Right atrium auricular region (tissue), 2 donors: ENCODE measurements at regions not wholly inside any gene's neighbourhood (a gene's known extent, or its start where the extent isn't known, plus 50 kb on each side); places are given as distances from the start of the nearest gene placed in this dataset.

Experiments used
- DNase-seq: peaks from one replicate; pipeline ENCODE4 v3.0.0-alpha.2; 2019; ENCODE audit warnings: low spot score
- H3K27ac ChIP-seq, 2 donors: fragments of 200-600 bp; sonication (generic); 1 replicate in 1 of 2; 2 replicates in 1 of 2; pipeline ENCODE4 v1.5.1; 2016 to 2019
- H3K27me3 ChIP-seq, 2 donors: fragments of 200-600 bp; sonication (generic); one replicate each; pipeline versions ENCODE4 v1.5.1 to v1.6.0; 2017 to 2019
- H3K36me3 ChIP-seq: fragments of 200-600 bp; sonication (generic); one replicate; pipeline ENCODE4 v1.5.1; 2016
- H3K4me1 ChIP-seq, 2 donors: fragments of 200-600 bp; sonication (generic); one replicate each; pipeline versions ENCODE4 v1.5.1 to v1.6.0; 2017 to 2019
- H3K4me3 ChIP-seq, 2 donors: fragments of 200-600 bp; sonication (generic); 1 replicate in 1 of 2; 2 replicates in 1 of 2; pipeline ENCODE4 v1.5.1; 2017 to 2019; ENCODE audit warnings: mild to moderate bottlenecking in 1 of 2, moderate library complexity in 1 of 2
- H3K9me3 ChIP-seq, 2 donors: fragments of 200-600 bp; sonication (generic); one replicate each; pipeline ENCODE4 v1.5.1; 2019
- CTCF ChIP-seq, 2 donors: fragments of 200-600 bp; sonication (generic); IDR thresholded peaks; one replicate each; pipeline ENCODE4 v1.5.1; 2019; ENCODE audit warnings: antibody characterized with exemption in 2 of 2

- Histone ChIP-seq H3K4me3 (no peak overlapping the region), H3K4me1 (no peaks in the 10 kb centered on the region), H3K9me3 (peaks cover 0 to 25% of the 10 kb centered on the region in 2 donors), H3K27me3 (no peaks in the 10 kb centered on the region), H3K36me3 (no peaks in the 10 kb centered on the region), H3K27ac (no peak overlapping the region)
- TF ChIP-seq CTCF (IDR thresholded peaks at IDR 0.05): no peak
- no peak for DNase-seq
Observed at GRCh38 chr4:123323998-123324397, 72.6 kb upstream of the SPRY1 start.

- TF ChIP-seq CTCF (IDR thresholded peaks at IDR 0.05): no peak
- H3K4me3 ChIP-seq: no peak overlapping the region
- no peak for DNase-seq
- H3K27ac ChIP-seq: no peak overlapping the region
- no peaks in the 10 kb centered on the region for H3K4me1 ChIP-seq
- H3K36me3 ChIP-seq: no peaks in the 10 kb centered on the region
- peaks cover 0 to 34% of the 10 kb centered on the region in 2 donors for H3K9me3 ChIP-seq
- H3K27me3 ChIP-seq: no peaks in the 10 kb centered on the region
Observed at GRCh38 chr4:123325241-123325681, 71.3 kb upstream of the SPRY1 start.

- H3K4me1 ChIP-seq: no peaks in the 10 kb centered on the region
- no peak overlapping the region for H3K4me3 ChIP-seq
- no peaks in the 10 kb centered on the region for H3K27me3 ChIP-seq
- no peak overlapping the region for H3K27ac ChIP-seq
- no peaks in the 10 kb centered on the region for H3K36me3 ChIP-seq
- no peak for TF ChIP-seq CTCF (IDR thresholded peaks at IDR 0.05)
- no peak for DNase-seq
- H3K9me3 ChIP-seq: peaks cover 0 to 24% of the 10 kb centered on the region in 2 donors
Observed at GRCh38 chr4:123327346-123327745, 69.2 kb upstream of the SPRY1 start.

- peaks cover 0 to 20% of the 10 kb centered on the region in 2 donors for H3K9me3 ChIP-seq
- H3K4me3 ChIP-seq: no peak overlapping the region
- TF ChIP-seq CTCF (IDR thresholded peaks at IDR 0.05): no peak
- H3K36me3 ChIP-seq: no peaks in the 10 kb centered on the region
- no peak for DNase-seq
- H3K27me3 ChIP-seq: no peaks in the 10 kb centered on the region
- H3K27ac ChIP-seq: no peak overlapping the region
- H3K4me1 ChIP-seq: no peaks in the 10 kb centered on the region
Observed at GRCh38 chr4:123327846-123328429, 68.7 kb upstream of the SPRY1 start.

GRCh38 chr4:123338715-123339114, 57.9 kb upstream of the SPRY1 start:
- Histone ChIP-seq H3K27ac (peak overlapping the region; percentile 71 to 84), H3K9me3 (peaks cover 0 to 18% of the 10 kb centered on the region in 2 donors), H3K36me3 (no peaks in the 10 kb centered on the region), H3K27me3 (no peaks in the 10 kb centered on the region), H3K4me1 (peaks cover 0 to 4% of the 10 kb centered on the region in 2 donors), H3K4me3 (no peak overlapping the region)
- no peak for TF ChIP-seq CTCF (IDR thresholded peaks at IDR 0.05)
- DNase-seq: no peak
